Panc1 (cell line): ENCODE measurements at regions not wholly inside any gene's neighbourhood (a gene's known extent, or its start where the extent isn't known, plus 50 kb on each side); places are given as distances from the start of the nearest gene placed in this dataset.

ENCODE experiments used
- ATAC-seq: fragments of 200-7000 bp; cut with Tn5 transposase; 2 replicates; pipeline ENCODE4 v1.9.1; 2020; ENCODE audit warnings: mild to moderate bottlenecking, moderate library complexity
- BruUV-seq: library from RNA; stranded (reverse); fragments of 400-500 nt; replicated peaks from 2 replicates; lab custom pipeline; 2021; lab: Mats Ljungman, UMichigan
- CTCF ChIA-PET: fragments of 300-600 bp; sonication (Branson Sonifier 250); formaldehyde crosslinking; loops from one replicate; lab custom pipeline; 2022; ENCODE audit warnings: antibody characterized with exemption; lab: Charles Lee
- POLR2A ChIA-PET: fragments of 300-600 bp; sonication (Branson Sonifier 250); formaldehyde crosslinking; loops from one replicate; lab custom pipeline; 2022; ENCODE audit warnings: antibody characterized with exemption; lab: Charles Lee
- DNase-seq: peaks from one replicate; pipeline ENCODE4 v3.0.0-alpha.2; 2010; ENCODE audit warnings: low read depth, low spot score
- H3K27ac ChIP-seq: 2 replicates; pipeline ENCODE4 v1.5.1; 2011; ENCODE audit warnings: mild to moderate bottlenecking, low read length, inconsistent platforms
- H3K27me3 ChIP-seq: fragments of 200-500 bp; sonication (Bioruptor generic); 2 replicates; pipeline ENCODE4 v1.6.0; 2014; ENCODE audit warnings: low read length, inconsistent platforms; ENCODE audit not compliant: control insufficient read depth, insufficient read depth
- H3K36me3 ChIP-seq: fragments of 200-500 bp; sonication (Bioruptor generic); 2 replicates; pipeline ENCODE4 v1.5.1; 2014; ENCODE audit warnings: inconsistent platforms, mild to moderate bottlenecking, low read length, moderate library complexity; ENCODE audit not compliant: control insufficient read depth, insufficient read depth
- H3K4me1 ChIP-seq: 2 replicates; pipeline ENCODE4 v1.5.1; 2011; ENCODE audit warnings: inconsistent platforms, mild to moderate bottlenecking, low read length, moderate library complexity; ENCODE audit not compliant: control insufficient read depth, insufficient read depth
- H3K4me3 ChIP-seq, 2 experiments: 2 replicates each; pipeline ENCODE4 v1.5.1; 2011 to 2012; ENCODE audit warnings: low read depth in 2 of 2, low read length in 2 of 2, mild to moderate bottlenecking in 2 of 2, inconsistent platforms in 1 of 2, moderate library complexity in 1 of 2
- H3K9me3 ChIP-seq: fragments of 200-500 bp; sonication (Bioruptor generic); 2 replicates; pipeline ENCODE4 v1.5.1; 2014; ENCODE audit warnings: low read depth, mild to moderate bottlenecking, inconsistent platforms, low read length, moderate library complexity; ENCODE audit not compliant: control insufficient read depth, insufficient read depth
- POLR2AphosphoS5 ChIP-seq: IDR thresholded peaks from 2 replicates; pipeline ENCODE4 v1.6.1; 2012; ENCODE audit warnings: mild to moderate bottlenecking, low read depth, low read length, moderate library complexity
- REST ChIP-seq, 2 experiments: IDR thresholded peaks; 2 replicates each; pipeline ENCODE4 v1.6.1; 2011 to 2012; ENCODE audit warnings: low read depth in 2 of 2, control low read depth in 1 of 2, low read length in 1 of 2, mild to moderate bottlenecking in 1 of 2, moderate library complexity in 1 of 2; ENCODE audit not compliant: insufficient read depth in 1 of 2
- SIN3A ChIP-seq: IDR thresholded peaks from 2 replicates; pipeline ENCODE4 v1.6.1; 2012; ENCODE audit warnings: low read depth, mild to moderate bottlenecking, low read length, moderate library complexity, borderline replicate concordance; ENCODE audit not compliant: insufficient read depth
- TCF7L2 ChIP-seq: IDR thresholded peaks from 2 replicates; pipeline ENCODE4 v1.6.1; 2011; ENCODE audit warnings: mild to moderate bottlenecking, low read depth, low read length, inconsistent platforms
- in situ Hi-C: cut with HindIII; loops from 2 replicates; pipeline ENCODE4 v1.10.0; 2016; ENCODE audit warnings: low sequenced_read_pairs, low pct_unique_long_range_greater_than_20kb
- intact Hi-C: fragments of 100-400 bp; cut with micrococcal nuclease; formaldehyde crosslinking; loops from one replicate; pipeline ENCODE4 v1.10.0; 2022; ENCODE audit not compliant: unreplicated experiment
- TF ChIP-seq, protein P1 (sequence below): fragments of 450-650 bp; IDR thresholded peaks from 2 replicates; pipeline ENCODE4 v1.5.1; 2017; ENCODE audit warnings: mild to moderate bottlenecking

- TF ChIP-seq POLR2AphosphoS5, result no peak
- no peak for TF ChIP-seq REST (IDR thresholded peaks at IDR 0.05; ENCODE audit: insufficient read depth in 1 of 2, low read depth in 2 of 2, low read length in 1 of 2)
- no peak for TF ChIP-seq TCF7L2
- no peak for TF ChIP-seq SIN3A
- TF ChIP-seq, protein P1, sequence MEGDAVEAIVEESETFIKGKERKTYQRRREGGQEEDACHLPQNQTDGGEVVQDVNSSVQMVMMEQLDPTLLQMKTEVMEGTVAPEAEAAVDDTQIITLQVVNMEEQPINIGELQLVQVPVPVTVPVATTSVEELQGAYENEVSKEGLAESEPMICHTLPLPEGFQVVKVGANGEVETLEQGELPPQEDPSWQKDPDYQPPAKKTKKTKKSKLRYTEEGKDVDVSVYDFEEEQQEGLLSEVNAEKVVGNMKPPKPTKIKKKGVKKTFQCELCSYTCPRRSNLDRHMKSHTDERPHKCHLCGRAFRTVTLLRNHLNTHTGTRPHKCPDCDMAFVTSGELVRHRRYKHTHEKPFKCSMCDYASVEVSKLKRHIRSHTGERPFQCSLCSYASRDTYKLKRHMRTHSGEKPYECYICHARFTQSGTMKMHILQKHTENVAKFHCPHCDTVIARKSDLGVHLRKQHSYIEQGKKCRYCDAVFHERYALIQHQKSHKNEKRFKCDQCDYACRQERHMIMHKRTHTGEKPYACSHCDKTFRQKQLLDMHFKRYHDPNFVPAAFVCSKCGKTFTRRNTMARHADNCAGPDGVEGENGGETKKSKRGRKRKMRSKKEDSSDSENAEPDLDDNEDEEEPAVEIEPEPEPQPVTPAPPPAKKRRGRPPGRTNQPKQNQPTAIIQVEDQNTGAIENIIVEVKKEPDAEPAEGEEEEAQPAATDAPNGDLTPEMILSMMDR, result no peak
- DNase-seq (no peak), ATAC-seq (no peak)
- intact Hi-C loops, result no loop called here
- H3K36me3 ChIP-seq, result no peaks in the 10 kb centered on the region
- H3K9me3 ChIP-seq, result no peaks in the 10 kb centered on the region
- H3K27ac ChIP-seq, result no peak overlapping the region
- ChIA-PET POLR2A (no interaction called here), CTCF (no interaction called here)
- H3K27me3 ChIP-seq, result no peaks in the 10 kb centered on the region
- H3K4me3 ChIP-seq, result no peak overlapping the region
- H3K4me1 ChIP-seq, result no peaks in the 10 kb centered on the region
- in situ Hi-C loops, result no loop called here
- no TSS peak for BruUV-seq
Measured at GRCh38 chr1:240666568-240667198, 54.7 kb upstream of the GREM2 start.

DNA sequence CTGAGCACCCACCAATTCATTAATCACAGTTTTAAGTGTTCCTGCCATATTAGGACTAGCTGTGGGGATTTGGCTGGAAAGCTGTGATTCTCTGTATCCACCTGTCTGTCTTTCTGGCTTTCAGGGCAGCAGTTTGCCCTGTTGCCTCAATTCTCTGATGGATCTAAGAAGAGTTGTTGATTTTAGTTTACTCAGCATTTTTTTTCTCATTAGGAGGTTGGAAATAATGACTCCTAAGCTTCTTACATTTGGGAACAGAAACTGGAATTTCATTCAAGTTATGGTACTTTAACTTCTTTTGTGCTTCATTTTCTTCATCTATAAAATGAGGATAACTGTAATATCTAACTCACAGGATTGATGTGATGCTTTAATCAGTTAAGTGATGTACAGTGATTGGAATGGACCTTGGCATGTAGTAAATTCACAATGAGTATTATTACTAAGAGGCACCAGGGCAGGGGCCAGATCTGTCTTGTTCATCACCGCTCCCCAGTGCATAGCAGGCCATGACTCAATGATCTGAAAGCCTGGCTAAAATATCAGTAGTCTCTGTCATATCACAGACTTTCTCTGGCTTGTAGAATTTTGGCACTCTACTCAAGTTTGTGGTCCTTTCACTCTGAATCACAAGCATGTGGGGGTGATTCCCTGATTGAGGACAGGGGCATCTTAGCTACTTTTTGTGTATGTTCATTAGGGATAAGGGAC lies 51.4 kb upstream of the GREM2 start:
- BruUV-seq, result no TSS peak
- Histone ChIP-seq H3K9me3 (no peaks in the 10 kb centered on the region), H3K4me3 (no peak overlapping the region), H3K36me3 (no peaks in the 10 kb centered on the region), H3K4me1 (no peaks in the 10 kb centered on the region), H3K27me3 (no peaks in the 10 kb centered on the region), H3K27ac (no peak overlapping the region)
- ATAC-seq, result no peak
- POLR2A ChIA-PET, result no interaction called here
- CTCF ChIA-PET, result no interaction called here
- intact Hi-C loops, result no loop called here
- no peak for DNase-seq
- TF ChIP-seq, protein P1, result no peak
- TF ChIP-seq REST (IDR thresholded peaks at IDR 0.05; ENCODE audit: insufficient read depth in 1 of 2, low read depth in 2 of 2, low read length in 1 of 2), result no peak
- no peak for TF ChIP-seq TCF7L2
- TF ChIP-seq POLR2AphosphoS5, result no peak
- TF ChIP-seq SIN3A, result no peak
- in situ Hi-C loops, result no loop called here
